Occipital lobe (tissue), 1 donor: ENCODE measurements at regions not wholly inside any gene's neighbourhood (a gene's known extent, or its start where the extent isn't known, plus 50 kb on each side); places are given as distances from the start of the nearest gene placed in this dataset.
"Not testable (repeated sequence)": the region's sequence is repeated elsewhere in the genome, so short reads cannot be mapped to it uniquely, and the experiment has no call there.

Source experiments
- DNase-seq: peaks from one replicate; lab custom pipeline; 2025; lab: John Stamatoyannopoulos, UW

DNA sequence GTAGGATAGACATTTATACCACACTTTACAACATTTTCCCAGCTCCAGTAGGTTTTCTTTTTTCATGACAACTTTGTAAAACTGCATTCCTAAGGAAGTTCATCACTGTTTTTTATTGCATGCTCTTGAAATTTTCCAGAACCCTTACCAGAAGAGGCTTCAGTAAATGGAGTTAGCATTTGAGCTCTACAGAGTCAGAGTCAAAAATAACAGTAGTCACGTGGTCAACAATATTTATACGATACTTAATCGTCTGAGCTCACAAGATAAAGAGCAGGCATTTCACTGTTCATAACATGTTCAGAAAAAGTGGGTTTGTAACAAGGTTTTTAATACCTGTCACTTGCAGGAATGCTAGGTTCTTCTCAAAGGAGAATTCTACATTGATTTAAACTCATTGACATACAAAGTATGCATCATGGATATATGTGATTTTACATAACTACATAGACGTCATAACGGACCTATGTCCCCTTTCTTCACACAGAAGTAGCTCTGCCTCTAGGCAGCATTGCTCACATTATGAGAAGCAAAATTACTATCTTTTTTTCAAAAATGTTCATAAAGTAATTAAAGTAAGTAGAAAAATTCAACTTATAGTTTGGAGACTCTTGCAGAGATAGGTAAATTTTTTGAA lies 187.0 kb upstream of the COL3A1 start:
- DNase-seq: no peak

DNA sequence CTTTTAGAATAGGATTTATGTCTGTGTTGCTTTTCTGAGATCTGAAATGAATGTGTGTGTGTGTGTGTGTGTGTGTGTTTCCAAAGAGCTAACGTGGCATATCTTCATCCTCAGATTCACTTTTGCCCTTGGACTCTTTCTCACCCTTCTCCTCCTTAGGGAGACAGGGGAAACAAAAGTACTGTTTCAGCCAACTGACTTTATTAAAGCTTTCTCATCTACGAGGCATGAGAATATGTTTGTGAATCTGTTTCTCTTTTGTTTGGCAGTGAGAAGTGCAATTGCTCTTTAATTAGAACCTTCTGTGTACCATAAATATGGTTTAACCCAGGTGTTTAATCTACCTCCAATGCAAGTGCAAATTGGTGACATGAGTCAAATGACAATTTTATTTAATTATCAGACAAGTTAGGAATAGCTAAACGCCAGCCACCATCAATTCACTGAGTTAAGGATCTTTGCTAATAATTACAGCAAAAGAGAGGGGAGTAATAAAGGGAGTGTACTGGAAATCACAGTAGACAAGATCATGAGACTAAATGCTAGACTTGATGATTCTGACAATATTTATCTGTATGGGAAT lies 186.4 kb upstream of the COL3A1 start:
- DNase-seq: no peak

DNA sequence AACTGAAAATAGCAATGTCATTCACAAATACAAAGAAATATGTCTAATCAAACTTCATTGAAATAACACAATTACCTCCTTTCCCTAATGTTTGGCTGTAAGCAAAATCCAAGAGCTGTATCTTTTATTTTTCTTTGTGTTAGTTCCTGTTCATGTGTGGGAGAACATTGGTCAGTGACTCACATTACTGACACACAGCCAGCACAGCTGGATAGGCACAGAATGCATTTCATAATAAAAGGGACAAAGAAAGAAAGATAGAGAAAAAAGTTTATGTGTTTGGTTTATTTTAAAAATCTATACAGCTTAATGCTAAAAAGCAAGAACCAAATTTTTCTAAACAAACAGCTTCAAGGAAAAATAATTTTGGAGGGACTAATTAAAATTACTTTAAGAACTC lies 185.6 kb upstream of the COL3A1 start:
- peak; percentile 8 for DNase-seq

DNA sequence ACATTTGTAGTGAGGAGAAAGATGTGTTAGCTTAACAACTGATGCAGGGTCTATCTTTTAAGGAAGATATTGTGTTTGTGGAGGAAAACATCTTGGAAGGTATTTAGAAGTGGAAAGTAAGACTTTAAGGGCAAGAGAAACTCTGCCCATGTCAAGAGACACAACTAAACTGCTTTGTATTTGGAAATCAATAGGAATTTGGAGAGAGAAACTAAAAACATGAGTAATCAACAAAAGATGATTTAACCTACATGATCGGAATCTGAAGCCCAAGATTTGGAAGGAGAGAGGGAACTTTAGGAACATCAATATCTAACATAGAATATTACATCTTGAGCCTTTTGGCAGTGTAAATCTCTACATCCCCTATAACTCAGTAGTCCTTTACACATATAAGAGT lies 184.2 kb upstream of the COL3A1 start:
- DNase-seq: no peak

DNA sequence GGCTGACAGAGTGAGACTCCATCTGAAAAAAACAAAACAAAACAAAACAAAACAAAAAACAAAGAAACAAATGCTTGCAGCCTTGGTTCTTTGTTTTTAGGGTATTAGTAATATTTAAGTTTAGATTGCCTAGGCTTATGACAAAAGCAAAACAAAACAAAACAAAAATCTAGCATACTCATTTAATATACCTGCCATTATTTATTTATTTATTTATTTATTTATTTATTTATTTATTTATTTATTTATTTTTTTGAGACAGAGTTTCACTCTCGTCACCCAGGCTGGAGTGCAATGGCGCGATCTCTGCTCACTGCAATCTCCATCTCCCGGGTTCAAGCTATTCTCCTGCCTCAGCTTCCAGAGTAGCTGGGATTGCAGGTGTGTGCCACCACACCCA lies 179.7 kb upstream of the COL3A1 start:
- not testable (repeated sequence) for DNase-seq

DNA sequence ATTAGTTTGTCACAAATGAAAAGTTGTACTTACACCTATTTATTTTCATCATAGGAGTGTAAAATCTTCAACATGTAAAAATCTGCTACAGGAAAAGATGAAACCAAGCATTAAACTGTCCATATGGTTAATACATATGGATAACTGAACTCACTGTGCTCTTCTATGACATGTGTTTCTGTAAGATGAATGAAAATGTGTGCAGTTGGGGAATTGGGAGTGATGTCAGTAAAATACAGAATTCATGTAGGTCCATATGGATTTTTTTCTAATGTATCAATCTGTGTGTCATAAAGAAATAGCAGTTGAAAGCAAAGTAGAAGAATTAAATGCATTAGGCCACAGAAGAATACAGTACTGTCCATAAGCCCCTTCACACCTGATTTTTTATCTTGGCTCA lies 178.4 kb upstream of the COL3A1 start:
- no peak for DNase-seq

DNA sequence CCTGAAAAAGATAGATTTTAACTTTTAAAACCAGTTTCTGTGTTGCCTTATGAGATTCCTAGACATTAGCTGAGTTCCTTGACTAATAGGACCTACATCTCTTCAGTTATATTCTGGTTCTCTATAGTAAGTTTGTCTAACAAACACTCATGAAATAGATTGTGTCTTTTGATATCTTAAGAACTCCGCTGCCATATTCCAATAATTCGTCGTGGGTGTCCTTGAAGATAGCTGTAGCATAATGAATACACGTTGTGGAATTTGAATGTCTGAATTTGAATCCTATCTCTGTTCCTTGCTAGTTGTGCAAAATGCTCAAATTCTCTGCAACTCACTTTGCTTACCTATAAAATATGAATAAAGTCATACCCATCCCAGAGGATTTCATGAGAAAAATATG lies 176.8 kb upstream of the COL3A1 start:
- DNase-seq: no peak

DNA sequence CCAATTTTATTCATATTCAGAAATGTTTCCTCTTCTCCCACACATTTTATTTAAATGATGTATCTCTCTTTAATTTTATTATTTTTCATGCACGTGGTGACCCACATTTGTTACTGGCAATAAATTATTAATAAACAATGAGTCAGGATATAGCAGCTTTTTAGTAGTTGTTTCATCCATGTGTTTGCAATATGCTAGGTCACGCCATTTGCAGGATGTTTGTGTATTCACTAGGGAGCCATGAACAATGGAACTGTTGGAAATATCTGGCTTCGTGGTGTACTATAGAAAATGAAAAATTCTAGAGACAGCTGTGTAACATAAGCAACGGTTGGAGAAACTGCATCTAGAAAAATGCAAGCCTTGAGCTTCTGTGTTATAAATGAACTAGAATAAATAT lies 176.0 kb upstream of the COL3A1 start:
- no peak for DNase-seq

DNA sequence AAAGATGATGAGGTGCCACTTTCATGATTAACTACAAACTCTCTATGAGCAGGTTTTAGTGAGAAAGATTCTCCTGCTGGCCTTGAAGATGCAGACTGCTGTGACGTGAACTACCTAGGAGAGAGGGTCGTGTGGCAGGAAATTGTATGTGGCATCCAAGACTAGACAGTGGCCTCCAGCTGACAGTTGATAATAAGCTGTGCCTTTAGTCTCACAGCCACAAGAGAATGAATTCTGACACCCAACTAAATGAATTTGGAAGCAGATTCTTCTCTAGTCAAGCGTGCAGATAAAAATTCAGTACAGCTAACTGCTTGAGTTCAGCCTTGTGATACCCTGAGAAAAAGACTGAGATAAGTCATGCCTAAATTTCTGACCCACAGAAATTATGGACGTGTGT lies 169.0 kb upstream of the COL3A1 start:
- no peak for DNase-seq

DNA sequence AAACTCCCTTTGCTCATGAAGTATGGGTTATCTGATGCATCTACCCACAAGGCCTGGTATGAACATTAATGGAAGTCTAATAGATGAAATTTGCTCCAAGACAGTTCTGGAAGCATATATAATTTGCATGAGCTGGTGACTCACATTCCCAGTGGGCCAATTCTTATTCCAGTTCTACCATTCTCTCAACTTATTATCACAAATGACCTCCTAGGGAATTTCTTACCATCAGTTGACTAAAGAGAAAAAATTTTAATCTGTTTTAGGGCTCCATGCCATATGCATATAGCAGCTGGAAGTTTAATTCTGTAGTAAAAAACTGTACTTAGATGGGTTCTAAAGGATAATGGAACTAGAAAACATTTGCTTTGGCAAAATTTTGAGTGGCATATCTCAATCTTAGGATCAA lies 165.2 kb upstream of the COL3A1 start:
- no peak for DNase-seq

DNA sequence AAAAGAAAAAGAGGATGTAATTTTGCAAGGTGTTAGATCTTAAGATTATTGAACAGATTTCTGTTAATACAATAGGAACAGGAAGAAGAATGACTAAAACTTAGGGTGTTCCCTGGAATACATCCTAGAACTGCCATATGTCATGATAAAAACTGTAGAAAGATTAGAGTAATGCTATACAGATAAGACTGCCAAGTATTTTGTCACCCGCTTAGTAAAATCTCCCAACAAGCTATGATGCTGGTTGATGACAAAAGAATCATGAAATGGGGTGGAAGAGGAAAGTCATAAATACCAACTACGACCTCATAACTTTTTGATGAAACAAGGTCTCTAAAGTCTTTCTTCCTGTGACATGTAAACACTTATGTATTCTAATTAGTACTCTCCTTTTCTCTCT lies 163.6 kb upstream of the COL3A1 start:
- no peak for DNase-seq

DNA sequence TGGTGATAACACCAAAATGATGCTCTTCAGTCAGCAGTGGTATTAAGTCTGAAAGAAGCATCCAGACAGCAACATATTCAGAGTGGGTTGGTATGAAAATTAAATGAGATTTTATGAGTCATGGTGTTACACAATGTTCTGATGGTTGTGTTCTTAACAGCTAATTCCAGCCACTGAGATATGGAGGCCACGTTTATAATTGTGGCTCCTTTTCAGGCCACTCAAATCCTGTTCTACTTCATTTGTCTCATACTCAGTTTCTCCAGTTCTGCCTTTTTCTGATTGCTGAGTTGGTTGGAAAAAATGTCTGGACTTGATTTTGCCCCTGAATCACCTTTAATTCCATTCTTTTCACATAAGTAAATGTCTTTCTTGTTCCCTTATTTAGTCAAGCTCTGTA lies 162.7 kb upstream of the COL3A1 start:
- DNase-seq: no peak

DNA sequence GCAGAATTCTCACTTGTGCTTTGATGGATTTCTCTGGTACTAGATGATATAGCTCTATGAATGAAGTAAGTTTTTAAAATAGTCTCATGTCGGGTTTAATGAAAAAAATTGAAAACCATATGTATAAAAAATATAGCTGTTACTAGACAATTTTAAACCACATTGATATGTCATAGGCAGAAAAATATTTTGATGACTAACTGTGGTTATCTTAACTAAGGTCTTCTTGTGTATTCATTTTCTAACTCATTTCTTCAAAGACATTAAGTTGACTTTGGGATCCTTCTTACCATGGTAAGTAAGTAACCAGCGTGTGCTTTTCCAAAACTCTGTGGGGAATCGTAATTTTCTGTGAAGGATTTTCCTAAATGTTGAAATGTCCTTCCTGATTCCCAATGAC lies 160.9 kb upstream of the COL3A1 start:
- no peak for DNase-seq

DNA sequence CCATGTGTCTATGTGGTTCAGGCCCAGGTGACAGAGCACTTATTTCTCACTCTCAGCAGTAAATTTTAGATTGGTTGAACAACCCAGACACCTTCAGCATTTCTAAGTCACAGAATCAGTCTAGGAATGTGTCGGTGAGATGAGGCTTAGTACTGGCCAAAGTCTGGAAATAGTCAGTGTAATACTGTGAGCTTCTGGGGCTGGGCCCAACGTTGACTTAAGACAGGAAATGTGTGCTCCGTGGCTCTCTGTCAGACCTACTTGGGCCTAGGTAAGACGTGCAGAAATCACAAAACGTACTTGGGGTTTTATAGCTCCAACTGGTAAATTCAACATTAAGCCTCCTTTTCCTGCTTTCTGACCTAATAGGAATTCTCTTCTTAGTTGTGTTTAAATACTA lies 160.3 kb upstream of the COL3A1 start:
- DNase-seq: no peak

DNA sequence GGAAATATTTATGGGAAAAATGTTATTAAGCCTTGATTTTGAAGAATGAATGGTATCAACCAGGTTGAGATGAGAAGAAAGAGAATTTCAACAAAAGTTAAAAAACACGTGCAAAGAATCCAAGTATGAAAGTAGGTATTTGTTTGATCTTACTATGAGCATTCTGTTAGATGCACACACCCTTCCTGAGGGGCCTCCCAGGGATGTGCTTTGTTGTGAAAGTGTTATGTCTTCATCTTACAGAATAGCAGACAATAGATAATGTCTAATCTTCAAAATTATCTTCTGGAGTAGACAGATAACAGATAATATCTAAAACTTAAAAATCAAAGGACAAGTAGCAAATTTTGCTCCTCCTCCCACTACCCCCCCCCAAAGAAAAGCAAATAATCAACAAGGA lies 155.2 kb upstream of the COL3A1 start:
- DNase-seq: no peak

DNA sequence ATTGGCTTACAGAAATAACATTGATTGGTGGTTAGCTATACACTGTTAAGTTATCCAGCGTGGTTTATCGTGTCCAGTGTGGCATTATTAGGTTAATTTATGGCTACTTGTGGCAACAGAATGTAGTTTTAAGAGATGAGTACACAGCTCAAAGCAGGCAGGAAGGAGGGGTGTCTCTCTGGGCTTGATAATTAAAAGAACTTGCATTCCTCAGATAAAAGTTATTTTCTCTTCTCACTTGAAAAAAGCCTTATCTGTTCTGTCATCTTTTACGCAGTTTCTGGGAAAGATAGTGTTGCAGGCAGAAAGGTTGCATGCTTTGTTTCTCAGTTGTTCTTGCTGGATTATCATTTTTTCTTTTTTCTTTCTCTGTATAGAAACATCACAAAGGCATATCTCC lies 154.4 kb upstream of the COL3A1 start:
- DNase-seq: no peak

DNA sequence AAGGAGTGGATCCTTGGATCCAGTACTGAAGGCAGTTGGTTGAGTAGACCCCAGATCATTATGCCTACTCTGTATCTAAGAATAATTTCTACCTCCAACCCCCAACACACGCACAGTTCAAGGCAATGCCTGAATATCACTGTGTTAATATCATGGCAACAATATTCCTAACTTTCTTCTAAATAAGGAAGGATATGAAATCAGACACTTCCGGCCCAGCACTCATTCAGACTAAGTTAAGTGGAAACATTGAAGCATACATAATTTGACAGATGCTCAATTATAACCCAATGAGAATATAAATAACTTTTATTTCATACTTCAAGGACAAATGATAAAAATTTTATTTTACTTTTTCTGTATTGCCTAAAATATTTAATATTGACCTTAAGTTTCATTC lies 153.6 kb upstream of the COL3A1 start:
- DNase-seq: no peak

DNA sequence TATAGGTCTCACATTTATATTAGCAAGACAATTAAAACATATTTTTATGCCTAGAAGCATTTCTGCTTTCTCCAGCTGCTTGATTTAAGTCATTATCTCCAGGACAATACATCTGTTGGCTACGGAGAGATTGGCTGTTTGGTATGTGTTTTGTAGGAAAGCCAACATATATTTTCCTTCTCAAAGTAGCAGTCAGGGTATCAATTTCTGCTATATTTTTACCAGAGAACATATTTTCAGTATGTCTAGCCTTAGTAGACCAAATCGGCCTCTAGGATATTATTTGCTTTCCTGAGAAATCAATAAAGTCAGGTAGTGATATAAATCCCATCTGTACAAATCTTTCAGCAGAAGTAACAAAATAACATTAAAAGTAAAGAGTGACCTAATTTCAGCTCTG lies 150.0 kb upstream of the COL3A1 start:
- no peak for DNase-seq

DNA sequence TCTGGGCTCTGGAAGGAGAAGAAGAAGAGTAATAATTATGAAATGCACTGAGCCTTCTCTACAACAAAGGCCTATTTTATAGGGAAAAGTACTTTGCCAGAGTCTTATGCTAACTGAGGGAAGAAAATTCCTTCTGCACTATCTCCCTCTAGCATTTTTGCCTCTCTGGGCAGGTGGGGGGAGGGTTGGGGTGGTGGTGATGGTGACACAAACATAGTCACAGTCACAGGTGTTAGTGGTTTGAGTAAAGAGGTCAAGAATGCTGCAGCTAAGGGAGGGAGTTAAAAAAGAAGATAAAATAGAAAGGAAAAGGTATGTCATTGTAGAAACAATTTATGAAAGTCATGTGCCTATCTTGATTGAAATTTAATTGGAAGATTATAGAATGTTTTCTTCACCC lies 140.8 kb upstream of the COL3A1 start:
- no peak for DNase-seq

DNA sequence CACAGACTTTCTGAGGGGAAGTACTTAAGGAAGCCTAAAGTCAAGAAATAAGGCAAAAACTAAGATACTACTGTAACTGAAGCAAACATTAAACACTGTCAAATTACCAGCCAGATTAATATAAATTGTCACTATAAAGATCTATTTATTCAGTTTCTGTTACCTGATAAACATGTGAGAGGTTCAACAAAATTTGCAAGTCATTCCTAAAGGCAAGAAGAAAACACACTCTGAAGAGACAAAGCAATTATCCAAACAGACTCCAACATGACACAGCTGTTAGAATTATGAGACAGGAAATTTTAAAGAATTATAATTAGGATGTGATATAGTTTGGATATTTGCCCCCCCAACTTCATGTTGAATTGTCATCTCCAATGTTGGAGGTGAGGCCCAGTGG lies 140.4 kb upstream of the COL3A1 start:
- DNase-seq: no peak

DNA sequence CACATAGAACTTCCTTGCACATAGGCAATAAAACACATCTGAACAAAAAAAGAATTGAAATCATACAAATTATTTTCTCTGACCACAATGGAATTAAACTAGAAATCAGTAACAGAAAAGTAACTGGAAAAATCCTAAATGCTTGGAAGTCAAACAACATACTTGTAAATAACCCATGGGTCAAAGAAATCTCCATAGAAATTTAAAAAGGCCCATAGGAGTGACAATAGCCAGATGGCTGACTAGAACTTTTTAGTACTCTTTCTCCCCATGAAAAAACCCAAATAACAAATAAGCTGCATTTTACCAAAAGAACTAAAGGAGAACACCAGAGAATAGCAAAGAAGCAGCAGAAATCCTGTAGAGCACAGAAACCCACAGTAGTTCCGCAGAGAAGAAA lies 139.2 kb upstream of the COL3A1 start:
- no peak for DNase-seq

DNA sequence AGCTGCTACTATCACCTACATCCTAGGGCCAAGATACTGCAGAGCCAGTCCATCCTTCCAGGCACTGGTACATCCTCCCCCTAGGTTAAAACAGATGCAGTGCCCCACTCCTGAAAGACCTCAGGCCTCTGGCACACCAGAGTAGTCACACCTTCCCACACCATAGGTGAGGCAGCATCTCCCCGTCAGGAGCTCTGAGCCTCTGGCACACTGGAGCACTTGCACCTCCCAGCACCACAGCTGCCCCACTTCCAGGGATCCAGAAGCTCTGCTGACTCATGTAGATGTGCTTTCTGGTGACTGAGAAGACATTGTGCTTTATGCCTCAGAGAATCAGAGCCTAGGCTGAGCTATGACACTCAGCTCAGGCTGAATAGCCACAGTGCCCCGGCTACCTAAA lies 138.4 kb upstream of the COL3A1 start:
- DNase-seq: no peak

DNA sequence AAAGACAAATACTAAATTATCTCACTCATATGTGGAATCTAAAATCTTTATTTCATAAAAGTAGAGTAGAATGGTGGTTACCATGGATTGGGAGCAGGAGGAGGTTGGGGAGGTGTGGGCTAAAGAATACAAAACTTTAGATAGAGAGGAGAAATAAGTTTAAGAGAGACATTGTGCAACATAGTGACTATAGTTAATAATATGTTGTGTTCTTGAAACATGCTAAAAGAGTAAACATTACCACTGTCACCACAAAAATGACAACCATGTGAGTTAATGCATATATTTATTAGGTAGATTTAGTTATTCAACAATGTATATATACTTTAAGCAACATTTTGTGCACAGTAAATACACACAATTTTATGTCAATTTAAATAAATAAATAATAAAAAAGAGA lies 128.5 kb upstream of the COL3A1 start:
- no peak for DNase-seq

DNA sequence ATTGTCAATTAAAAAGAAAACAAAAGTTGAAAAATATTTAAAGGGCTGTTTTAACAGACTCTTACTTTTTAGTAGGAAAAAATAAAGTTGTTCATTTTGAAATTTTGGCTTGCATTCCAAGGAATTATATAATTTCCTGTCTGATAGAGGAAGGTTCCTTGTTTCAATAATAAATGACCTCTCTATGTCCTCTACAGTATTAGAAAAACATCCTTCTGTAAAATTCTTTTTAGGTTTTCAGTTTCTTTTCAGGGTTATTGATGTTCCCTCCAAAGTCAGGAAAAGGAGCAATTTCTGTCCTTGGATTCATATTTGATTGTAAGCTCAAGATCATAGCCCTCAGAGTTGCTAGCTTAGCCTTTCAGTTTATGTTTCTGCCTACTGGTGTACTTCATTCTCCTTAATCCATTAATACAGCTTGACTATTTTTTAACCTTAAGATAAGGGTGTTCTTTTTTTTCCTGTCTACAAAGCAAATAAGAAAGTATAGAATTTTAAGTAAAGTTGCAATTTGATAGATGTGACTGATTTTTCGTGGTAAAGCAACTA lies 125.2 kb upstream of the COL3A1 start:
- no peak for DNase-seq
